PFSK-1 (cell line): ENCODE measurements at regions not wholly inside any gene's neighbourhood (a gene's known extent, or its start where the extent isn't known, plus 50 kb on each side); places are given as distances from the start of the nearest gene placed in this dataset.

ENCODE experiments used
- FOXP2 ChIP-seq: optimal IDR thresholded peaks from 2 replicates; pipeline ENCODE3; 2011; ENCODE audit warnings: borderline replicate concordance, control low read depth, inconsistent platforms; ENCODE audit not compliant: insufficient read depth; ENCODE audit errors: extremely low read length, extremely low read depth
- POLR2AphosphoS5 ChIP-seq: IDR thresholded peaks from 2 replicates; pipeline ENCODE4 v1.6.1; 2012; ENCODE audit warnings: low read depth, mild to moderate bottlenecking, control low read depth, low read length, moderate library complexity
- REST ChIP-seq, 2 experiments: IDR thresholded peaks; 2 replicates each; pipeline versions ENCODE4 v1.6.1 to v1.8.0; 2011 to 2012; ENCODE audit warnings: low read depth in 2 of 2, low read length in 2 of 2, control low read depth in 1 of 2, inconsistent platforms in 1 of 2, mild to moderate bottlenecking in 1 of 2, moderate library complexity in 1 of 2; ENCODE audit not compliant: insufficient read depth in 1 of 2
- SIN3A ChIP-seq: IDR thresholded peaks from 2 replicates; pipeline ENCODE4 v1.6.1; 2012; ENCODE audit warnings: mild to moderate bottlenecking, low read length, moderate library complexity, borderline replicate concordance; ENCODE audit not compliant: insufficient read depth
- TAF1 ChIP-seq: IDR thresholded peaks from 2 replicates; pipeline ENCODE4 v1.6.1; 2012; ENCODE audit warnings: low read length, control low read depth, borderline replicate concordance; ENCODE audit not compliant: insufficient read depth

DNA sequence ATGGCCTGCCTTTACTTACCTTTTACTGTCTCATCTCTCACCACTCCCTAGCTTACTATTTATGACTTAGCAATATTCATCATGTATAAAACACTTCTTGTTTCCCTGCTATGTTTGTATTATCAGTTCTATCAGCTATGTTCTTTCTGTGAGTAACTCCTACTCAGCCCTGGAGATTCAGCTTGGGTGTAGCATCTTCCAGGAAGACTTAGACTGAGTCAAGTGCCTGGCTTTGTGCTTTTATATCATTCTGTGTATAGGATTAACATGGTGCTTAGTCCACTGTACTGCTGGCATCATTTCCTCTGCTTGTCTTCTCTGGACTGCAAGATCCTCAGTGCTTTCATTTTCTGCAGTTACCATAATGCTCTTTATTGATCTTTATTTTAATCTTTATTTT, 257.8 kb downstream of the BTBD3 start:
- TF ChIP-seq FOXP2 (no peak), SIN3A (no peak), TAF1 (no peak), POLR2AphosphoS5 (no peak), REST (IDR thresholded peaks at IDR 0.05; ENCODE audit: insufficient read depth in 1 of 2, low read depth in 2 of 2, low read length in 2 of 2) (no peak)

- TF ChIP-seq SIN3A: no peak
- TF ChIP-seq POLR2AphosphoS5: no peak
These were observed 260.1 kb downstream of the BTBD3 start for GRCh38 chr20:12177657-12178293.

GRCh38 chr20:12179692-12180091, 262.0 kb downstream of the BTBD3 start:
- no peak for TF ChIP-seq FOXP2
- no peak for TF ChIP-seq SIN3A
- TF ChIP-seq REST (IDR thresholded peaks at IDR 0.05; ENCODE audit: insufficient read depth in 1 of 2, low read depth in 2 of 2, low read length in 2 of 2): no peak
- no peak for TF ChIP-seq TAF1
- TF ChIP-seq POLR2AphosphoS5: no peak

GRCh38 chr20:12180107-12180661, 262.5 kb downstream of the BTBD3 start:
- TF ChIP-seq POLR2AphosphoS5 (no peak), FOXP2 (no peak), REST (IDR thresholded peaks at IDR 0.05; ENCODE audit: insufficient read depth in 1 of 2, low read depth in 2 of 2, low read length in 2 of 2) (no peak)

GRCh38 chr20:12198281-12198680, 280.6 kb downstream of the BTBD3 start:
- TF ChIP-seq FOXP2: no peak
- TF ChIP-seq POLR2AphosphoS5: no peak
- no peak for TF ChIP-seq TAF1
- no peak for TF ChIP-seq REST (IDR thresholded peaks at IDR 0.05; ENCODE audit: insufficient read depth in 1 of 2, low read depth in 2 of 2, low read length in 2 of 2)
- no peak for TF ChIP-seq SIN3A
